MM.1S (cell line): ENCODE measurements at regions not wholly inside any gene's neighbourhood (a gene's known extent, or its start where the extent isn't known, plus 50 kb on each side); places are given as distances from the start of the nearest gene placed in this dataset.

Source experiments
- DNase-seq: peaks from one replicate; pipeline ENCODE4 v3.0.0-alpha.2; 2015
- H2AFZ ChIP-seq: fragments of 300-600 bp; sonication (generic); 2 replicates; pipeline ENCODE4 v1.6.0; 2016; ENCODE audit warnings: antibody characterized with exemption, low read length
- H3F3A ChIP-seq: fragments of 300-600 bp; sonication (generic); 2 replicates; pipeline ENCODE4 v1.6.1; 2016; ENCODE audit warnings: mild to moderate bottlenecking, antibody characterized with exemption, low read length, moderate library complexity, mixed read lengths; ENCODE audit not compliant: insufficient read depth
- H3K27ac ChIP-seq: fragments of 300-600 bp; sonication (generic); 2 replicates; pipeline ENCODE4 v1.5.1; 2016; ENCODE audit warnings: mild to moderate bottlenecking, low read length
- H3K27me3 ChIP-seq: fragments of 300-600 bp; sonication (generic); replicated peaks from 2 replicates; pipeline ENCODE4 v1.6.0; 2016; ENCODE audit warnings: low read length; ENCODE audit not compliant: insufficient read depth
- H3K36me3 ChIP-seq: fragments of 300-600 bp; sonication (generic); replicated peaks from 2 replicates; pipeline ENCODE4 v1.6.1; 2016; ENCODE audit warnings: mild to moderate bottlenecking, low read length, mixed read lengths; ENCODE audit not compliant: insufficient read depth
- H3K4me1 ChIP-seq: fragments of 300-600 bp; sonication (generic); 2 replicates; pipeline ENCODE4 v1.6.1; 2016; ENCODE audit warnings: low read length, mixed read lengths
- H3K4me2 ChIP-seq: fragments of 300-600 bp; sonication (generic); 2 replicates; pipeline ENCODE4 v1.6.0; 2016; ENCODE audit warnings: low read depth, low read length
- H3K4me3 ChIP-seq: fragments of 300-600 bp; sonication (generic); 2 replicates; pipeline ENCODE4 v1.5.1; 2016; ENCODE audit warnings: low read length, mixed read lengths
- H3K79me2 ChIP-seq: fragments of 300-600 bp; sonication (generic); 2 replicates; pipeline ENCODE4 v1.6.1; 2016; ENCODE audit warnings: mixed run types, low read length, mixed read lengths
- H3K9ac ChIP-seq: fragments of 300-600 bp; sonication (generic); 2 replicates; pipeline ENCODE4 v1.6.1; 2016; ENCODE audit warnings: low read length, mixed read lengths
- H3K9me2 ChIP-seq: fragments of 300-600 bp; sonication (generic); replicated peaks from 2 replicates; pipeline ENCODE4 v1.6.1; 2016; ENCODE audit warnings: mild to moderate bottlenecking, low read length, mixed read lengths; ENCODE audit not compliant: insufficient read depth
- H3K9me3 ChIP-seq: fragments of 300-600 bp; sonication (generic); replicated peaks from 2 replicates; pipeline ENCODE4 v1.6.1; 2016; ENCODE audit warnings: mild to moderate bottlenecking, low read length, mixed read lengths; ENCODE audit not compliant: insufficient read depth
- H4K20me1 ChIP-seq: fragments of 300-600 bp; sonication (generic); 2 replicates; pipeline ENCODE4 v1.6.1; 2016; ENCODE audit warnings: mild to moderate bottlenecking, low read length, moderate library complexity, mixed read lengths; ENCODE audit not compliant: insufficient read depth
- EZH2 ChIP-seq: fragments of 300-600 bp; sonication (generic); optimal IDR thresholded peaks from 2 replicates; pipeline ENCODE3; 2017; ENCODE audit warnings: low read depth, mild to moderate bottlenecking, antibody characterized with exemption, low read length, mixed read lengths
- EZH2phosphoT487 ChIP-seq: fragments of 300-600 bp; sonication (generic); IDR thresholded peaks from 2 replicates; pipeline ENCODE4 v1.6.1; 2018; ENCODE audit warnings: antibody characterized with exemption, low read length
- TF ChIP-seq, protein P1 (sequence below): fragments of 300-600 bp; sonication (generic); IDR thresholded peaks from 2 replicates; pipeline ENCODE4 v1.5.1; 2016; ENCODE audit warnings: antibody characterized with exemption, low read length, mixed read lengths

DNA sequence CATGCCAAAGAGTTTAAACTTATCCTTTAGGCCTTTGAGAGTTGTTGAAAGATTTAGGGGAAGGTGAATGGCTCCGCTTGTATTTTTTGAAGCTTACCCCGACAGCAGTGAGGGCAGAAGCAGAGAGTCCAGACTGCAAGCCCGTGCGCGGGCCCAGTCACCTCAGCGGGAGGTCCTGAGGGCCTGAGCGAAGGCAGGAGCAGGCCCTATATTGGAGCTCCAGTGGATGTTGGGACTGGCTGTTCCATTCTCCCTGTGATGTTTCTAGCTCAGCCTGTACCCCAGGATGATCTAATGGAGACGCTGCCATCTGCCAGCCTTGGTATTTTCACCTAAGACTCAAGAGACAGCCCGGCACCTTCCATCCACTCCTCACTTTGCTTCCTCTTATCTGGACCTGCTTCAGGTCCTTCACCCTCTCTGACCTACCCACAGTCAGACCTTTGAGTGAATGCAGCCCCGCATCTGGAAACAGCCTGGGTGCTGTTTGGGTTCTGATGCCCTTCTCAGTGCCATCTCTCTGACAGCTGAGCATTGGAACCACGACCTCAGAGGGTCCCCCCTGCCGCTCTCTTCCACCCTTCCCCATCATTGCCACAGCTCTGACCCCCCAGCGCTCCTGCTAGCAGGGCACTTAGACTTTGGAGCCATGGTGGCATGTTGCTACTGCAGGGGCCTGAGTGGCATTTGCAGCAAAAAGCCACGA lies 628.2 kb upstream of the CADM1 start:
- H3K36me3 ChIP-seq = no peaks in the 10 kb centered on the region
- H4K20me1 ChIP-seq = no peaks in the 10 kb centered on the region
- H3K4me1 ChIP-seq = no peaks in the 10 kb centered on the region
- no peak overlapping the region for H2AFZ ChIP-seq
- H3K4me3 ChIP-seq = no peak overlapping the region
- no peak overlapping the region for H3K4me2 ChIP-seq
- TF ChIP-seq EZH2phosphoT487 (no peak), EZH2 (no peak)
- DNase-seq = no peak
- no peaks in the 10 kb centered on the region for H3K9me3 ChIP-seq
- no peak overlapping the region for H3K27ac ChIP-seq
- no peak overlapping the region for H3K9ac ChIP-seq
- no peaks in the 10 kb centered on the region for H3K27me3 ChIP-seq
- H3F3A ChIP-seq = no peaks in the 10 kb centered on the region
- H3K9me2 ChIP-seq = no peaks in the 10 kb centered on the region
- H3K79me2 ChIP-seq = no peaks in the 10 kb centered on the region

DNA sequence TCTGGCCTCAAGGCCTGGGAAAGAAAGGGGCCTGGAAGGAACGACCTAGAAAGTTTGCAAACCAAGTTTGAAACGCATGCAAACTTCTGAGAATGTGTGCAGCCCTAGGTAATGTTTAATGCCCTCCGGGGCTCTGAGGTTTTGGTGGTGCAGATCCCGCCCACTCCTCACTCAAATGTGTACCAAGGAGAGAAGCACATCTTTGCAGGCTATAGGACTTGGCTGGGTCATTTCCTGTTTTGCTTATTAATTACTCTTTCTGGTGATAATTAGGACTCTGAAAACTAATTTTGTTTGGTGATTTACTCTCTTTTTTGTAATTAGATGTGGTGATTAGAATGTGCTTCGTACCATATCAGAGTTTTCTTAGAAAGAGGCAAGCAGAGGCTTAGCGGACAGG lies 625.9 kb upstream of the CADM1 start:
- Histone ChIP-seq H3K27ac (no peak overlapping the region), H3K36me3 (no peaks in the 10 kb centered on the region), H3K9me3 (no peaks in the 10 kb centered on the region), H3K27me3 (no peaks in the 10 kb centered on the region), H3K9ac (no peak overlapping the region), H3K4me1 (no peaks in the 10 kb centered on the region), H4K20me1 (no peaks in the 10 kb centered on the region), H3K79me2 (no peaks in the 10 kb centered on the region), H2AFZ (no peak overlapping the region), H3K4me3 (no peak overlapping the region), H3K9me2 (no peaks in the 10 kb centered on the region), H3F3A (no peaks in the 10 kb centered on the region), H3K4me2 (no peak overlapping the region)
- DNase-seq = no peak
- TF ChIP-seq EZH2phosphoT487 (no peak), EZH2 (no peak)
- TF ChIP-seq, protein P1, sequence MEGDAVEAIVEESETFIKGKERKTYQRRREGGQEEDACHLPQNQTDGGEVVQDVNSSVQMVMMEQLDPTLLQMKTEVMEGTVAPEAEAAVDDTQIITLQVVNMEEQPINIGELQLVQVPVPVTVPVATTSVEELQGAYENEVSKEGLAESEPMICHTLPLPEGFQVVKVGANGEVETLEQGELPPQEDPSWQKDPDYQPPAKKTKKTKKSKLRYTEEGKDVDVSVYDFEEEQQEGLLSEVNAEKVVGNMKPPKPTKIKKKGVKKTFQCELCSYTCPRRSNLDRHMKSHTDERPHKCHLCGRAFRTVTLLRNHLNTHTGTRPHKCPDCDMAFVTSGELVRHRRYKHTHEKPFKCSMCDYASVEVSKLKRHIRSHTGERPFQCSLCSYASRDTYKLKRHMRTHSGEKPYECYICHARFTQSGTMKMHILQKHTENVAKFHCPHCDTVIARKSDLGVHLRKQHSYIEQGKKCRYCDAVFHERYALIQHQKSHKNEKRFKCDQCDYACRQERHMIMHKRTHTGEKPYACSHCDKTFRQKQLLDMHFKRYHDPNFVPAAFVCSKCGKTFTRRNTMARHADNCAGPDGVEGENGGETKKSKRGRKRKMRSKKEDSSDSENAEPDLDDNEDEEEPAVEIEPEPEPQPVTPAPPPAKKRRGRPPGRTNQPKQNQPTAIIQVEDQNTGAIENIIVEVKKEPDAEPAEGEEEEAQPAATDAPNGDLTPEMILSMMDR = no peak

DNA sequence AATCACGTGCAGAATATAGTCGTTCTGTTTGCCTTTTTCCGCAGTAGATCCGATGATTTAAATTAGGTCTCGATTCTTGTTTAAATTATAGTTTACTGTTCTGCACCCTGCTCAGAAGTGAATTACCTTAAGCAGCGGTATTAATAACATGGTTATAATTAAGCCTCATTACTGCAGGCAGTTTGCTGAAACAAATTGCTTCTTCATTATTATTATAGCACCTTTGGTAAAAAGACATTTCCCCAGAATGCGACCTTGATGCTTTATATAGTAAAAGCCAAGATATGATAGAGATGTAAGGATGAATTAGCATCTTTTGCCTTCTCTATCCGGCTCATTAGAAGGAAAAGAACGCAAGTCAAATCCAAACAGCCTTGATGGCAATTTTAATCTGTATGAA lies 625.2 kb upstream of the CADM1 start:
- Histone ChIP-seq H3K9me3 (no peaks in the 10 kb centered on the region), H3K4me2 (no peak overlapping the region), H3F3A (no peaks in the 10 kb centered on the region), H3K4me1 (no peaks in the 10 kb centered on the region), H3K27ac (no peak overlapping the region), H4K20me1 (no peaks in the 10 kb centered on the region), H3K79me2 (no peaks in the 10 kb centered on the region), H3K9ac (no peak overlapping the region), H2AFZ (no peak overlapping the region), H3K9me2 (no peaks in the 10 kb centered on the region), H3K36me3 (no peaks in the 10 kb centered on the region), H3K4me3 (no peak overlapping the region), H3K27me3 (no peaks in the 10 kb centered on the region)
- no peak for DNase-seq
- TF ChIP-seq EZH2 = no peak
- TF ChIP-seq, protein P1 = no peak
- no peak for TF ChIP-seq EZH2phosphoT487

DNA sequence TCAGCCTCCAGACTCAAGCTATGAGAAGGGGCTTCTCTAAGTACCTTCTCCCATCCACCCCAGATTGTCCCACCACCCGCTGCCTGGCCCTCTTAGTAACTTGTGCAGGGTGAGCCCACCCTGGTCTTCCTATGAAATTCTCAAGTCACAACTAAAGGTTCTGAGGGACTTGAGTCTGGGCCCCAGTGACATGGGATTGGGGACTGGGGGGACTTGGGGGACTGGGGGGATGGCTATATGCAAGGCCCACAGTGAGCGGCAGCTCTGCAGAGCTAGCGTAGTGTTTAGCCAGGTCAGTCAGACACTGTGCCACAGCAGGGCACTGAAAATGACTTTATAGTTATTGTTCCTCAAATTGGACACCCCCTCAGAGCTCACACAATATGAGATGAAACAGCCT lies 622.3 kb upstream of the CADM1 start:
- Histone ChIP-seq H3K4me2 (no peak overlapping the region), H3K9ac (no peak overlapping the region), H3K4me1 (no peaks in the 10 kb centered on the region), H3K27me3 (no peaks in the 10 kb centered on the region), H3K9me2 (no peaks in the 10 kb centered on the region), H4K20me1 (no peaks in the 10 kb centered on the region), H2AFZ (no peak overlapping the region), H3F3A (no peaks in the 10 kb centered on the region), H3K4me3 (no peak overlapping the region), H3K27ac (no peak overlapping the region), H3K79me2 (no peaks in the 10 kb centered on the region), H3K36me3 (no peaks in the 10 kb centered on the region), H3K9me3 (no peaks in the 10 kb centered on the region)
- no peak for DNase-seq
- TF ChIP-seq EZH2phosphoT487 (no peak), EZH2 (no peak)
- TF ChIP-seq, protein P1 = no peak
